ENCODE measurements at regions not wholly inside any gene's neighbourhood (a gene's known extent, or its start where the extent isn't known, plus 50 kb on each side); places are given as distances from the start of the nearest gene placed in this dataset.

GRCh38 chr4:38242822-38243387, 282.7 kb downstream of the PTTG2 start (continued):
- TF ChIP-seq ATF1 (CRISPR knock-in tag; IDR thresholded peaks at IDR 0.05) (no peak), ATF1 (tag; IDR thresholded peaks at IDR 0.05) (peak; percentile 42; the same call in 1 of the 2 replicates), RBM15 (IDR thresholded peaks at IDR 0.05; ENCODE audit: insufficient read depth, low read length) (no peak), HBP1 (CRISPR knock-in tag; IDR thresholded peaks at IDR 0.05) (no peak), FIP1L1 (IDR thresholded peaks at IDR 0.05; ENCODE audit: low read depth, low read length, poor library complexity, severe bottlenecking) (no peak), THAP7 (CRISPR knock-in tag; IDR thresholded peaks at IDR 0.05) (no peak), POLR2AphosphoS5 (IDR thresholded peaks at IDR 0.05; ENCODE audit: control insufficient read depth, insufficient read depth, low read depth, low read length) (no peak), RBFOX2 (IDR thresholded peaks at IDR 0.05; ENCODE audit: low read depth, low read length) (no peak), ZNF23 (CRISPR knock-in tag; IDR thresholded peaks at IDR 0.05) (no peak), E2F6 (IDR thresholded peaks at IDR 0.05; ENCODE audit: borderline replicate concordance in 1 of 2, extremely low read depth in 1 of 2, insufficient read depth in 1 of 2, insufficient read length in 1 of 2, low read depth in 1 of 2, low read length in 1 of 2, poor library complexity in 1 of 2, severe bottlenecking in 1 of 2) (no peak), E2F4 (CRISPR knock-in tag; IDR thresholded peaks at IDR 0.05; ENCODE audit: low read depth) (no peak), SAP30 (IDR thresholded peaks at IDR 0.05; ENCODE audit: borderline replicate concordance, insufficient read depth, low read depth, low read length, poor library complexity, severe bottlenecking) (no peak), TBL1XR1 (IDR thresholded peaks at IDR 0.05; ENCODE audit: low read length in 2 of 2) (no peak), ZNF780A (CRISPR knock-in tag; IDR thresholded peaks at IDR 0.05) (no peak)
- TF ChIP-seq, protein P1, sequence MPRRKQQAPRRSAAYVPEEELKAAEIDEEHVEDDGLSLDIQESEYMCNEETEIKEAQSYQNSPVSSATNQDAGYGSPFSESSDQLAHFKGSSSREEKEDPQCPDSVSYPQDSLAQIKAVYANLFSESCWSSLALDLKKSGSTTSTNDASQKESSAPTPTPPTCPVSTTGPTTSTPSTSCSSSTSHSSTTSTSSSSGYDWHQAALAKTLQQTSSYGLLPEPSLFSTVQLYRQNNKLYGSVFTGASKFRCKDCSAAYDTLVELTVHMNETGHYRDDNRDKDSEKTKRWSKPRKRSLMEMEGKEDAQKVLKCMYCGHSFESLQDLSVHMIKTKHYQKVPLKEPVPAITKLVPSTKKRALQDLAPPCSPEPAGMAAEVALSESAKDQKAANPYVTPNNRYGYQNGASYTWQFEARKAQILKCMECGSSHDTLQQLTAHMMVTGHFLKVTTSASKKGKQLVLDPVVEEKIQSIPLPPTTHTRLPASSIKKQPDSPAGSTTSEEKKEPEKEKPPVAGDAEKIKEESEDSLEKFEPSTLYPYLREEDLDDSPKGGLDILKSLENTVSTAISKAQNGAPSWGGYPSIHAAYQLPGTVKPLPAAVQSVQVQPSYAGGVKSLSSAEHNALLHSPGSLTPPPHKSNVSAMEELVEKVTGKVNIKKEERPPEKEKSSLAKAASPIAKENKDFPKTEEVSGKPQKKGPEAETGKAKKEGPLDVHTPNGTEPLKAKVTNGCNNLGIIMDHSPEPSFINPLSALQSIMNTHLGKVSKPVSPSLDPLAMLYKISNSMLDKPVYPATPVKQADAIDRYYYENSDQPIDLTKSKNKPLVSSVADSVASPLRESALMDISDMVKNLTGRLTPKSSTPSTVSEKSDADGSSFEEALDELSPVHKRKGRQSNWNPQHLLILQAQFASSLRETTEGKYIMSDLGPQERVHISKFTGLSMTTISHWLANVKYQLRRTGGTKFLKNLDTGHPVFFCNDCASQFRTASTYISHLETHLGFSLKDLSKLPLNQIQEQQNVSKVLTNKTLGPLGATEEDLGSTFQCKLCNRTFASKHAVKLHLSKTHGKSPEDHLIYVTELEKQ (CRISPR knock-in tag; IDR thresholded peaks at IDR 0.05), result no peak
- TF ChIP-seq, protein P2, sequence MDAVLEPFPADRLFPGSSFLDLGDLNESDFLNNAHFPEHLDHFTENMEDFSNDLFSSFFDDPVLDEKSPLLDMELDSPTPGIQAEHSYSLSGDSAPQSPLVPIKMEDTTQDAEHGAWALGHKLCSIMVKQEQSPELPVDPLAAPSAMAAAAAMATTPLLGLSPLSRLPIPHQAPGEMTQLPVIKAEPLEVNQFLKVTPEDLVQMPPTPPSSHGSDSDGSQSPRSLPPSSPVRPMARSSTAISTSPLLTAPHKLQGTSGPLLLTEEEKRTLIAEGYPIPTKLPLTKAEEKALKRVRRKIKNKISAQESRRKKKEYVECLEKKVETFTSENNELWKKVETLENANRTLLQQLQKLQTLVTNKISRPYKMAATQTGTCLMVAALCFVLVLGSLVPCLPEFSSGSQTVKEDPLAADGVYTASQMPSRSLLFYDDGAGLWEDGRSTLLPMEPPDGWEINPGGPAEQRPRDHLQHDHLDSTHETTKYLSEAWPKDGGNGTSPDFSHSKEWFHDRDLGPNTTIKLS (IDR thresholded peaks at IDR 0.05; ENCODE audit: borderline replicate concordance, low read depth), result no peak

Measured in K562 (cell line).